GM10248 (cell line): ENCODE measurements at regions not wholly inside any gene's neighbourhood (a gene's known extent, or its start where the extent isn't known, plus 50 kb on each side); places are given as distances from the start of the nearest gene placed in this dataset.

Experiments used
- CTCF ChIA-PET: fragments of 300-600 bp; sonication (Branson Sonifier 250); formaldehyde crosslinking; extraction: SDS; loops from one replicate; lab custom pipeline; 2021; ENCODE audit warnings: antibody characterized with exemption; lab: Yijun Ruan, JAX
- POLR2A ChIA-PET: fragments of 350-650 bp; sonication (Branson Sonifier 250); formaldehyde crosslinking; extraction: SDS; loops from one replicate; lab custom pipeline; 2020; ENCODE audit warnings: antibody characterized with exemption; lab: Yijun Ruan, JAX
- DNase-seq: peaks from one replicate; pipeline ENCODE4 v3.0.0; 2012; ENCODE audit errors: extremely low spot score
- TF ChIP-seq, protein P1 (sequence below): IDR thresholded peaks from 2 replicates; pipeline ENCODE4 v1.5.1; 2012; ENCODE audit warnings: mild to moderate bottlenecking, low read depth; ENCODE audit errors: extremely low read depth, missing control alignments, control extremely low read depth

DNA sequence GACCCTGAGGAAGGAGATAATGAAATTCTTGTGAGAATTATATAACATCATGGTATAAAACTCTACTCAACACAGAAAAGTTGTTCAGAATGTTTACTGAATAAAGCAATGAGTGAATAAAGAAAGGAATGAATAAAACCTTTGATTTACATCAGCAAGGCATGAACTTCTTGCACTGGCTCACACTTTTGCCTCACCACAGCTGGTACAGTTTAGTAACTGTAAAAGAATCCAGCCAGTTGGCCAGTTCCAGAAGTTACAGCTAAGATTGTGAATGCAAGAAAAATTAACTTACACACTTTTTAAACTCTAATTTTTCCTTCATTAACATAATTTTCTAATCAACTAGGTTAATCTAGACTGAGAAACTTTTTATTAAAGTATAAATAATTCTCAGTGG lies 490.9 kb downstream of the NFIB start:
- ChIA-PET POLR2A (no interaction called here), CTCF (no interaction called here)
- DNase-seq: no peak
- TF ChIP-seq, protein P1, sequence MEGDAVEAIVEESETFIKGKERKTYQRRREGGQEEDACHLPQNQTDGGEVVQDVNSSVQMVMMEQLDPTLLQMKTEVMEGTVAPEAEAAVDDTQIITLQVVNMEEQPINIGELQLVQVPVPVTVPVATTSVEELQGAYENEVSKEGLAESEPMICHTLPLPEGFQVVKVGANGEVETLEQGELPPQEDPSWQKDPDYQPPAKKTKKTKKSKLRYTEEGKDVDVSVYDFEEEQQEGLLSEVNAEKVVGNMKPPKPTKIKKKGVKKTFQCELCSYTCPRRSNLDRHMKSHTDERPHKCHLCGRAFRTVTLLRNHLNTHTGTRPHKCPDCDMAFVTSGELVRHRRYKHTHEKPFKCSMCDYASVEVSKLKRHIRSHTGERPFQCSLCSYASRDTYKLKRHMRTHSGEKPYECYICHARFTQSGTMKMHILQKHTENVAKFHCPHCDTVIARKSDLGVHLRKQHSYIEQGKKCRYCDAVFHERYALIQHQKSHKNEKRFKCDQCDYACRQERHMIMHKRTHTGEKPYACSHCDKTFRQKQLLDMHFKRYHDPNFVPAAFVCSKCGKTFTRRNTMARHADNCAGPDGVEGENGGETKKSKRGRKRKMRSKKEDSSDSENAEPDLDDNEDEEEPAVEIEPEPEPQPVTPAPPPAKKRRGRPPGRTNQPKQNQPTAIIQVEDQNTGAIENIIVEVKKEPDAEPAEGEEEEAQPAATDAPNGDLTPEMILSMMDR: no peak

DNA sequence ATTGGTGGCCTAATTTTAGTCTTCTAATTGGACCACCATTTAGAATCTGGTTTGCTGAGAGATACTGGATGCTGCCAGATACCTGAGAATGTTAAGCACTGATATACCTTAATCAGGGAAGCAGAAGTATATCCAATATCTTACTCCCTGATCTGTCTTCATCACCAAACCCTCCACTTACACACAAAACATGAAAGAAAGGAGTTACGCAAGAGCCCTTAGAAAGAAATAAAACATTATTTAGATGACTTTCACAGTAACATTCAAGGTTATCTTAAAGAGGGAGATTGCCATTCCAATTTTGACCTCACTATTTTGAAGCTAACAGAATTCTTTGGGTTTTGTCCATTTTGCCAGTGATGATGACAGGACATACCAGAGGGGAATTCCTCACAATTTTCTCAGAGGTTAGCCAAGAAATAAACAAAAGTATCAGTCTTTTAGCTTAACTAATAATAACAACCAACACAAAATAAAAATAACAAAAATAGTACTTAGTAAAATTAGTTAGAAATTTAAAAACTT lies 496.1 kb downstream of the NFIB start:
- CTCF ChIA-PET: interaction anchor here (1.2 kb wide), 1 partner anchor 25 kb away, joined by 3 read pairs; no protein-coding TSS in a partner anchor
- POLR2A ChIA-PET: no interaction called here
- no peak for DNase-seq
- TF ChIP-seq, protein P1: no peak

GRCh38 chr9:13816837-13817236 lies 497.1 kb downstream of the NFIB start:
- TF ChIP-seq, protein P1: no peak
- ChIA-PET CTCF (no interaction called here), POLR2A (no interaction called here)
- no peak for DNase-seq

GRCh38 chr9:13814647-13815400 lies 499.1 kb downstream of the NFIB start:
- ChIA-PET POLR2A (no interaction called here), CTCF (no interaction called here)
- TF ChIP-seq, protein P1: no peak

GRCh38 chr9:13811876-13812275 lies 502.1 kb downstream of the NFIB start:
- no peak for DNase-seq
- POLR2A ChIA-PET: no interaction called here
- CTCF ChIA-PET: no interaction called here
- TF ChIP-seq, protein P1: no peak

More at GRCh38 chr9:13814647-13815400, 499.1 kb downstream of the NFIB start:
- DNase-seq: no peak

DNA sequence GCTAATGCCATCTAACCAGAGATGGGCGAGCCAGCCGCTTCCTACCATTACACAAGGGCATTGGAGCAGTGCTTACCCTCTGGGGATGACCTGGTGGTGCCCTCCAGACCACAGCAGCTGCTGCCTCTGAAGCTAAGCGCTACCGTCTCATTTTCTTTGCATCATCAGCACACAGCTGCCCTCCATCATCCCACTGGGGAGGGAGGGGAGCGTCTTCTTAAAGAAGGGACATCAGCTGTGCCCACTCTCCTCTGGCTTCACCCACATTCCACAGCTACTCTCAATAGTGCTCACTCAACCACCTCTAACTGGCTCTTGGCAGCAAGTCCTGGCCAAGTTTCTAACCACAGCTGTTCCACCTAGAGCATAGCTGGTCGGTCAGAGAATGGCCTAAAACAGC lies 503.4 kb downstream of the NFIB start:
- POLR2A ChIA-PET: no interaction called here
- CTCF ChIA-PET: interaction anchor here (1.6 kb wide), 1 partner anchor 23 kb away, joined by 3 read pairs; no protein-coding TSS in a partner anchor
- no peak for DNase-seq
- TF ChIP-seq, protein P1: no peak
